ENCODE measurements at regions not wholly inside any gene's neighbourhood (a gene's known extent, or its start where the extent isn't known, plus 50 kb on each side); places are given as distances from the start of the nearest gene placed in this dataset.
"Not testable (repeated sequence)": the region's sequence is repeated elsewhere in the genome, so short reads cannot be mapped to it uniquely, and the experiment has no call there.

- H3K4me1 Mint-ChIP-seq: no peaks in the 10 kb centered on the region
- ChIA-PET POLR2A (no interaction called here), CTCF (no interaction called here)
- H3K4me3 Mint-ChIP-seq: no peak overlapping the region
- H3K36me3 Mint-ChIP-seq (ENCODE audit: low read depth): no peaks in the 10 kb centered on the region
- H3K27ac Mint-ChIP-seq: no peak overlapping the region
- no peak for DNase-seq
- no peaks in the 10 kb centered on the region for H3K27me3 Mint-ChIP-seq
- H3K9me3 Mint-ChIP-seq: no peaks in the 10 kb centered on the region
Measured at GRCh38 chr6:145276756-145277155, 458.6 kb downstream of the EPM2A start.

GRCh38 chr6:145277358-145278086, 457.8 kb downstream of the EPM2A start:
- ChIA-PET POLR2A (no interaction called here), CTCF (no interaction called here)
- H3K4me3 Mint-ChIP-seq: no peak overlapping the region
- H3K36me3 Mint-ChIP-seq (ENCODE audit: low read depth): no peaks in the 10 kb centered on the region
- no peak overlapping the region for H3K27ac Mint-ChIP-seq
- no peaks in the 10 kb centered on the region for H3K4me1 Mint-ChIP-seq
- no peaks in the 10 kb centered on the region for H3K27me3 Mint-ChIP-seq
- no peaks in the 10 kb centered on the region for H3K9me3 Mint-ChIP-seq
- no peak for DNase-seq

- POLR2A ChIA-PET: no interaction called here
Measured at GRCh38 chr6:145278163-145278807, 457.0 kb downstream of the EPM2A start.

GRCh38 chr6:145279551-145279950, 455.8 kb downstream of the EPM2A start:
- POLR2A ChIA-PET: no interaction called here
- CTCF ChIA-PET: no interaction called here
- Mint-ChIP-seq H3K27ac (no peak overlapping the region), H3K9me3 (no peaks in the 10 kb centered on the region), H3K36me3 (ENCODE audit: low read depth) (no peaks in the 10 kb centered on the region), H3K4me1 (no peaks in the 10 kb centered on the region), H3K4me3 (no peak overlapping the region), H3K27me3 (no peaks in the 10 kb centered on the region)
- DNase-seq: no peak

More at GRCh38 chr6:145278163-145278807, 457.0 kb downstream of the EPM2A start:
- Mint-ChIP-seq H3K27me3 (no peaks in the 10 kb centered on the region), H3K36me3 (ENCODE audit: low read depth) (no peaks in the 10 kb centered on the region), H3K4me1 (no peaks in the 10 kb centered on the region), H3K4me3 (no peak overlapping the region), H3K27ac (no peak overlapping the region), H3K9me3 (no peaks in the 10 kb centered on the region)
- DNase-seq: no peak
- CTCF ChIA-PET: no interaction called here

- no peaks in the 10 kb centered on the region for H3K4me1 Mint-ChIP-seq
- H3K27me3 Mint-ChIP-seq: no peaks in the 10 kb centered on the region
- H3K36me3 Mint-ChIP-seq (ENCODE audit: low read depth): no peaks in the 10 kb centered on the region
- no peak overlapping the region for H3K27ac Mint-ChIP-seq
- ChIA-PET POLR2A (no interaction called here), CTCF (no interaction called here)
- no peak overlapping the region for H3K4me3 Mint-ChIP-seq
- DNase-seq: no peak
- H3K9me3 Mint-ChIP-seq: no peaks in the 10 kb centered on the region
Measured at GRCh38 chr6:145279993-145280392, 455.3 kb downstream of the EPM2A start.

DNA sequence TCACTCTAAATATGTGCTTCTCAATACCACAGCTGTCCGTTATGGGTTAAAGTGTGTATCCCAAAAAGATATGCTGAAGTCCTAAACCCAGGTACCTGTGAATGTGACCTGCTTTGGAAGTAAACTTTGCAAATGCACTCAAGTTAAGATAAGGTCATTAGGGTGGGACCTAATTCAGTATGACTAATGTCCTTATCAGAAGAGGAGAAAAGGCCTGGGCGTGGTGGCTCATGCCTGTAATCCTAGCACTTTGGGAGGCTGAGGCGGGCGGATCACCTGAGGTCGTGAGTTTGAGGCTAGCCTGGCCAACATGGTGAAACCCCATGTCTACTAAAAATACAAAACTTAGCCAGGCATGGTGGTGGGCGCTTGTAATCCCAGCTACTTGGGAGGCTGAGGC, 452.1 kb downstream of the EPM2A start:
- DNase-seq; H3K9me3 Mint-ChIP-seq; H3K27me3 Mint-ChIP-seq; POLR2A ChIA-PET; H3K4me3 Mint-ChIP-seq; CTCF ChIA-PET; H3K27ac Mint-ChIP-seq; H3K36me3 Mint-ChIP-seq (ENCODE audit: low read depth); H3K4me1 Mint-ChIP-seq: not testable (repeated sequence)

- DNase-seq: no peak
- ChIA-PET POLR2A (no interaction called here), CTCF (no interaction called here)
- Mint-ChIP-seq H3K9me3 (no peaks in the 10 kb centered on the region), H3K36me3 (ENCODE audit: low read depth) (no peaks in the 10 kb centered on the region), H3K4me3 (no peak overlapping the region), H3K4me1 (no peaks in the 10 kb centered on the region), H3K27ac (no peak overlapping the region), H3K27me3 (no peaks in the 10 kb centered on the region)
Measured at GRCh38 chr6:145283856-145284255, 451.5 kb downstream of the EPM2A start.

DNA sequence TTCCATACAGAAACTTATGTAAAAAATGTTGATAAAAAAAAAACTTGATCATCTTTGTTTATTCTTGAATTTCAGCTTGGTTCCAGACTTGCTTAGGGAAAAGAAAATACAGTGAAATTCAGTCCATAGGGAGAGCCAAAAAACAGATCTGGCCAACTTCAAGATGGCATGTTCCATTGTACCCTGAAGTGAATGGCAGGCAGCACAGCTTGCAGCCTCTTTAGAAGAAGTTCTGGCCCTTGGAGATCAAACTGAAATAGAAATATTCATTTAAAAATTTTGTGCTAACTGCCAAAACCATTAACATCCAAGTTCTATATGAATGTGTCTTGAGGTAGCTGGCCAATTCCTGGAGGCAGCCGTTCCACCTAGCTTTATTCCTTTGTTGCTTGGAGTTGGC, 448.4 kb downstream of the EPM2A start:
- H3K4me3 Mint-ChIP-seq: no peak overlapping the region
- H3K27me3 Mint-ChIP-seq: no peaks in the 10 kb centered on the region
- no peaks in the 10 kb centered on the region for H3K4me1 Mint-ChIP-seq
- ChIA-PET POLR2A (no interaction called here), CTCF (no interaction called here)
- H3K9me3 Mint-ChIP-seq: no peaks in the 10 kb centered on the region
- H3K36me3 Mint-ChIP-seq (ENCODE audit: low read depth): no peaks in the 10 kb centered on the region
- no peak for DNase-seq
- no peak overlapping the region for H3K27ac Mint-ChIP-seq

GRCh38 chr6:145289573-145289972, 445.7 kb downstream of the EPM2A start:
- H3K9me3 Mint-ChIP-seq: no peaks in the 10 kb centered on the region
- CTCF ChIA-PET: no interaction called here
- no peaks in the 10 kb centered on the region for H3K27me3 Mint-ChIP-seq
- H3K36me3 Mint-ChIP-seq (ENCODE audit: low read depth): no peaks in the 10 kb centered on the region
- no peak for DNase-seq
- no peaks in the 10 kb centered on the region for H3K4me1 Mint-ChIP-seq
- POLR2A ChIA-PET: no interaction called here
- H3K27ac Mint-ChIP-seq: no peak overlapping the region
- H3K4me3 Mint-ChIP-seq: no peak overlapping the region

DNA sequence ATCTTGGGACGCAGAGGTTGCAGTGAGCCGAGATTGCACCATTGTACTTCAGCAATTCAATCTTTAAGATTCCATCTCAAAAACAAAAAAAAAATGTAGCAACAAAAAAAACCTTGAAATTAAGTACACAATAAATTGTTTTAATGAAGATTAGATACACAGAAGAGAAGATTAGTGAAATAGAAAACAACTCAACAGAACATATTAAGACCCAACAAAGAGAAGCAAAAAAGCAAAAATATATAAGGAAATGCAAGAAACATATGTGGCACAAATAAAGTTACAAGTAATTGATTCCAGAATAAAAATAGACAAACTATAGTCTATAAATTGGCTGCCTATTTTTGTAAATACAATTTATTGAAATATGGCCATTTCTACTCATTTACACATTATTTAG, 445.2 kb downstream of the EPM2A start:
- H3K36me3 Mint-ChIP-seq (ENCODE audit: low read depth): no peaks in the 10 kb centered on the region
- no peak overlapping the region for H3K4me3 Mint-ChIP-seq
- H3K4me1 Mint-ChIP-seq: no peaks in the 10 kb centered on the region
- CTCF ChIA-PET: no interaction called here
- POLR2A ChIA-PET: no interaction called here
- no peaks in the 10 kb centered on the region for H3K9me3 Mint-ChIP-seq
- no peak for DNase-seq
- H3K27ac Mint-ChIP-seq: no peak overlapping the region
- no peaks in the 10 kb centered on the region for H3K27me3 Mint-ChIP-seq

DNA sequence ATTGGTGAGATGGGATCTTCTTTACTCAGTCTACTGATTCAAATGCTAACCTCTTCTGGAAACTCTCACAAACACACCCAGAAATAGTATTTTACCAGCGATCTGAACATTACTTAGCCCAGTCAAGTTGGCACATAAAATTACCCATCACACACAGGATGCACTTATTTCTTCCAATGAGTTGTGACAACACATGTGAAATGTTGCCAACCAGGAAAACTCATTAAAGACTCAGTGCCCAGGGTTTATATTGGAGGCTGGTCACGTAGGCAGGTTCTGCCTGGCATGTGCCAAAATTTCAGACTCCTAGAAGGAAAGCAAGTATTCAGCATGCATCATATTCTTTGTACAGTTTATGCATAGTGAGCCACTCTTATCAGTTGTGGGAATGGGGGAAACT, 443.3 kb downstream of the EPM2A start:
- CTCF ChIA-PET: no interaction called here
- H3K36me3 Mint-ChIP-seq (ENCODE audit: low read depth): no peaks in the 10 kb centered on the region
- no peak for DNase-seq
- no peaks in the 10 kb centered on the region for H3K9me3 Mint-ChIP-seq
- POLR2A ChIA-PET: no interaction called here
- H3K4me3 Mint-ChIP-seq: no peak overlapping the region
- no peak overlapping the region for H3K27ac Mint-ChIP-seq
- no peaks in the 10 kb centered on the region for H3K4me1 Mint-ChIP-seq
- no peaks in the 10 kb centered on the region for H3K27me3 Mint-ChIP-seq

DNA sequence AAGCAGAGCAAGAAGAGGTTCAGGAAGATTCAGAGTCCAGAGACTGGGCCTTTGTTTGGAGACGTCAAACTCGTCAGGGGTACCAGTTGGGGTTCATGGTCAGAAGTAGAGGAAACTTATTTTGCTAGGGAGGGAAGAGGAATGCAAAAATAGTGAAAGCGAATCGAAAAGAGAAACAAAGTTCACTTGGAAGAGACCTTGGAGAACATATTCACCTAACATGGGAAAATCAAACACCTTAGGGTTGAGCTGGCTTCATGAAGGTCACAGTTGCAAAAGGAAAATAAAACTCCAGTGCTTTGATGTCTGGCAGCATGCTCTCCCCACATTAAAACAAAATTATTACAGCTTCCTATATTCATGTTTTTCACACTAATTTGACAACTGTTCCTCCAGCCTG, 440.4 kb downstream of the EPM2A start:
- Mint-ChIP-seq H3K4me1 (no peaks in the 10 kb centered on the region), H3K9me3 (no peaks in the 10 kb centered on the region), H3K27me3 (no peaks in the 10 kb centered on the region), H3K27ac (no peak overlapping the region), H3K36me3 (ENCODE audit: low read depth) (no peaks in the 10 kb centered on the region), H3K4me3 (no peak overlapping the region)
- DNase-seq: no peak
- ChIA-PET POLR2A (no interaction called here), CTCF (no interaction called here)

- CTCF ChIA-PET: no interaction called here
- Mint-ChIP-seq H3K4me1 (no peaks in the 10 kb centered on the region), H3K4me3 (no peak overlapping the region), H3K9me3 (no peaks in the 10 kb centered on the region), H3K27me3 (no peaks in the 10 kb centered on the region), H3K36me3 (ENCODE audit: low read depth) (no peaks in the 10 kb centered on the region), H3K27ac (no peak overlapping the region)
- POLR2A ChIA-PET: no interaction called here
- DNase-seq: no peak
Measured at GRCh38 chr6:145295746-145296145, 439.6 kb downstream of the EPM2A start.

- POLR2A ChIA-PET: no interaction called here
- H3K4me3 Mint-ChIP-seq: no peak overlapping the region
- no peaks in the 10 kb centered on the region for H3K36me3 Mint-ChIP-seq (ENCODE audit: low read depth)
- H3K27ac Mint-ChIP-seq: no peak overlapping the region
- CTCF ChIA-PET: no interaction called here
- no peaks in the 10 kb centered on the region for H3K9me3 Mint-ChIP-seq
- H3K27me3 Mint-ChIP-seq: no peaks in the 10 kb centered on the region
- no peaks in the 10 kb centered on the region for H3K4me1 Mint-ChIP-seq
- no peak for DNase-seq
Measured at GRCh38 chr6:145305670-145306069, 429.6 kb downstream of the EPM2A start.

Data from activated CD4-positive, alpha-beta memory T cell treated with anti-CD3 and anti-CD28 coated beads, Interleukin-2, amount 10 ng/mL, durations not matched to agents 7 days and 5 days (primary cell).